ENCODE measurements at regions not wholly inside any gene's neighbourhood (a gene's known extent, or its start where the extent isn't known, plus 50 kb on each side); places are given as distances from the start of the nearest gene placed in this dataset.
"Not testable (repeated sequence)": the region's sequence is repeated elsewhere in the genome, so short reads cannot be mapped to it uniquely, and the experiment has no call there.

GRCh38 chr13:89454681-89455080 lies 1783.5 kb downstream of the SLITRK5 start:
- Histone ChIP-seq H3K27me3 (replicated peaks in 2 of 5; ENCODE audit: control insufficient read depth in 4 of 5, insufficient read depth in 5 of 5, low read length in 4 of 5) (no peaks in the 10 kb centered on the region), H3K36me3 (ENCODE audit: control insufficient read depth in 4 of 4, insufficient read depth in 4 of 4, low read length in 3 of 4) (no peaks in the 10 kb centered on the region), H3K4me3 (ENCODE audit: control insufficient read depth in 1 of 7, extremely low read depth in 1 of 7, insufficient read depth in 4 of 7, low read depth in 2 of 7, low read length in 6 of 7) (no peak overlapping the region), H3K27ac (ENCODE audit: insufficient read depth in 1 of 2, low read depth in 1 of 2, low read length in 2 of 2, poor library complexity in 1 of 2, severe bottlenecking in 2 of 2) (no peak overlapping the region), H3K9me3 (ENCODE audit: control extremely low read depth in 1 of 5, control insufficient read depth in 4 of 5, insufficient read depth in 2 of 5, low read depth in 1 of 5, low read length in 4 of 5) (no peaks in the 10 kb centered on the region), H3K4me1 (ENCODE audit: control extremely low read depth in 1 of 4, control insufficient read depth in 4 of 4, insufficient read depth in 4 of 4, low read length in 3 of 4) (no peaks in the 10 kb centered on the region)
- 100% methylated on average over 1 of the region's 2 CpGs for WGBS (ENCODE audit: insufficient coverage)
- DNase-seq, result no peak
- ChIA-PET CTCF (no interaction called here), POLR2A (no interaction called here)

- no CpG with 5 or more reads among the region's 1 CpG for WGBS (ENCODE audit: insufficient coverage)
- Histone ChIP-seq H3K4me1 (ENCODE audit: control extremely low read depth in 1 of 4, control insufficient read depth in 4 of 4, insufficient read depth in 4 of 4, low read length in 3 of 4) (no peaks in the 10 kb centered on the region), H3K27ac (ENCODE audit: insufficient read depth in 1 of 2, low read depth in 1 of 2, low read length in 2 of 2, poor library complexity in 1 of 2, severe bottlenecking in 2 of 2) (no peak overlapping the region), H3K27me3 (replicated peaks in 2 of 5; ENCODE audit: control insufficient read depth in 4 of 5, insufficient read depth in 5 of 5, low read length in 4 of 5) (no peaks in the 10 kb centered on the region), H3K4me3 (ENCODE audit: control insufficient read depth in 1 of 7, extremely low read depth in 1 of 7, insufficient read depth in 4 of 7, low read depth in 2 of 7, low read length in 6 of 7) (no peak overlapping the region), H3K9me3 (ENCODE audit: control extremely low read depth in 1 of 5, control insufficient read depth in 4 of 5, insufficient read depth in 2 of 5, low read depth in 1 of 5, low read length in 4 of 5) (no peaks in the 10 kb centered on the region), H3K36me3 (ENCODE audit: control insufficient read depth in 4 of 4, insufficient read depth in 4 of 4, low read length in 3 of 4) (no peaks in the 10 kb centered on the region)
- ChIA-PET POLR2A (no interaction called here), CTCF (no interaction called here)
- DNase-seq, result no peak
Measured at GRCh38 chr13:89455225-89455624, 1784.1 kb downstream of the SLITRK5 start.

- no peaks in the 10 kb centered on the region for H3K9me3 ChIP-seq (ENCODE audit: control extremely low read depth in 1 of 5, control insufficient read depth in 4 of 5, insufficient read depth in 2 of 5, low read depth in 1 of 5, low read length in 4 of 5)
- no peak for DNase-seq
- H3K36me3 ChIP-seq (ENCODE audit: control insufficient read depth in 4 of 4, insufficient read depth in 4 of 4, low read length in 3 of 4), result no peaks in the 10 kb centered on the region
- CTCF ChIA-PET, result no interaction called here
- H3K27me3 ChIP-seq (replicated peaks in 2 of 5; ENCODE audit: control insufficient read depth in 4 of 5, insufficient read depth in 5 of 5, low read length in 4 of 5), result no peaks in the 10 kb centered on the region
- no peak overlapping the region for H3K27ac ChIP-seq (ENCODE audit: insufficient read depth in 1 of 2, low read depth in 1 of 2, low read length in 2 of 2, poor library complexity in 1 of 2, severe bottlenecking in 2 of 2)
- POLR2A ChIA-PET, result no interaction called here
- no peak overlapping the region for H3K4me3 ChIP-seq (ENCODE audit: control insufficient read depth in 1 of 7, extremely low read depth in 1 of 7, insufficient read depth in 4 of 7, low read depth in 2 of 7, low read length in 6 of 7)
- H3K4me1 ChIP-seq (ENCODE audit: control extremely low read depth in 1 of 4, control insufficient read depth in 4 of 4, insufficient read depth in 4 of 4, low read length in 3 of 4), result no peaks in the 10 kb centered on the region
- WGBS (ENCODE audit: insufficient coverage), result 83% methylated on average over 1 of the region's 2 CpGs
Measured at GRCh38 chr13:89455741-89456140, 1784.6 kb downstream of the SLITRK5 start.

- Histone ChIP-seq H3K27ac (ENCODE audit: insufficient read depth in 1 of 2, low read depth in 1 of 2, low read length in 2 of 2, poor library complexity in 1 of 2, severe bottlenecking in 2 of 2) (no peak overlapping the region), H3K36me3 (ENCODE audit: control insufficient read depth in 4 of 4, insufficient read depth in 4 of 4, low read length in 3 of 4) (no peaks in the 10 kb centered on the region), H3K4me3 (ENCODE audit: control insufficient read depth in 1 of 7, extremely low read depth in 1 of 7, insufficient read depth in 4 of 7, low read depth in 2 of 7, low read length in 6 of 7) (no peak overlapping the region), H3K9me3 (ENCODE audit: control extremely low read depth in 1 of 5, control insufficient read depth in 4 of 5, insufficient read depth in 2 of 5, low read depth in 1 of 5, low read length in 4 of 5) (no peaks in the 10 kb centered on the region), H3K27me3 (replicated peaks in 2 of 5; ENCODE audit: control insufficient read depth in 4 of 5, insufficient read depth in 5 of 5, low read length in 4 of 5) (no peaks in the 10 kb centered on the region), H3K4me1 (ENCODE audit: control extremely low read depth in 1 of 4, control insufficient read depth in 4 of 4, insufficient read depth in 4 of 4, low read length in 3 of 4) (no peaks in the 10 kb centered on the region)
- DNase-seq, result no peak
- ChIA-PET CTCF (interaction anchor here (1.2 kb wide), 1 partner anchor 12 kb away, joined by 3 read pairs; no protein-coding TSS in a partner anchor), POLR2A (no interaction called here)
- 89% methylated on average over 4 of the region's 4 CpGs for WGBS (ENCODE audit: insufficient coverage)
Measured at GRCh38 chr13:89457977-89458376, 1786.8 kb downstream of the SLITRK5 start.

- Histone ChIP-seq H3K9me3 (ENCODE audit: control extremely low read depth in 1 of 5, control insufficient read depth in 4 of 5, insufficient read depth in 2 of 5, low read depth in 1 of 5, low read length in 4 of 5) (no peaks in the 10 kb centered on the region), H3K36me3 (ENCODE audit: control insufficient read depth in 4 of 4, insufficient read depth in 4 of 4, low read length in 3 of 4) (no peaks in the 10 kb centered on the region), H3K4me1 (ENCODE audit: control extremely low read depth in 1 of 4, control insufficient read depth in 4 of 4, insufficient read depth in 4 of 4, low read length in 3 of 4) (no peaks in the 10 kb centered on the region), H3K27ac (ENCODE audit: insufficient read depth in 1 of 2, low read depth in 1 of 2, low read length in 2 of 2, poor library complexity in 1 of 2, severe bottlenecking in 2 of 2) (no peak overlapping the region), H3K27me3 (replicated peaks in 2 of 5; ENCODE audit: control insufficient read depth in 4 of 5, insufficient read depth in 5 of 5, low read length in 4 of 5) (no peaks in the 10 kb centered on the region), H3K4me3 (ENCODE audit: control insufficient read depth in 1 of 7, extremely low read depth in 1 of 7, insufficient read depth in 4 of 7, low read depth in 2 of 7, low read length in 6 of 7) (no peak overlapping the region)
- WGBS (ENCODE audit: insufficient coverage), result 100% methylated on average over 1 of the region's 1 CpG
- no peak for DNase-seq
- ChIA-PET CTCF (interaction anchor here (1.2 kb wide), 1 partner anchor 12 kb away, joined by 3 read pairs; no protein-coding TSS in a partner anchor), POLR2A (no interaction called here)
Measured at GRCh38 chr13:89458456-89458855, 1787.3 kb downstream of the SLITRK5 start.

- POLR2A ChIA-PET; H3K27me3 ChIP-seq (replicated peaks in 2 of 5; ENCODE audit: control insufficient read depth in 4 of 5, insufficient read depth in 5 of 5, low read length in 4 of 5); H3K4me1 ChIP-seq (ENCODE audit: control extremely low read depth in 1 of 4, control insufficient read depth in 4 of 4, insufficient read depth in 4 of 4, low read length in 3 of 4); H3K36me3 ChIP-seq (ENCODE audit: control insufficient read depth in 4 of 4, insufficient read depth in 4 of 4, low read length in 3 of 4); H3K27ac ChIP-seq (ENCODE audit: insufficient read depth in 1 of 2, low read depth in 1 of 2, low read length in 2 of 2, poor library complexity in 1 of 2, severe bottlenecking in 2 of 2); CTCF ChIA-PET; H3K4me3 ChIP-seq (ENCODE audit: control insufficient read depth in 1 of 7, extremely low read depth in 1 of 7, insufficient read depth in 4 of 7, low read depth in 2 of 7, low read length in 6 of 7); H3K9me3 ChIP-seq (ENCODE audit: control extremely low read depth in 1 of 5, control insufficient read depth in 4 of 5, insufficient read depth in 2 of 5, low read depth in 1 of 5, low read length in 4 of 5); DNase-seq: not testable (repeated sequence)
Measured at GRCh38 chr13:89460895-89461294, 1789.7 kb downstream of the SLITRK5 start.

GRCh38 chr13:89465366-89465765 lies 1794.2 kb downstream of the SLITRK5 start:
- WGBS (ENCODE audit: insufficient coverage), result 100% methylated on average over 1 of the region's 2 CpGs
- Histone ChIP-seq H3K27me3 (replicated peaks in 2 of 5; ENCODE audit: control insufficient read depth in 4 of 5, insufficient read depth in 5 of 5, low read length in 4 of 5) (no peaks in the 10 kb centered on the region), H3K4me1 (ENCODE audit: control extremely low read depth in 1 of 4, control insufficient read depth in 4 of 4, insufficient read depth in 4 of 4, low read length in 3 of 4) (no peaks in the 10 kb centered on the region), H3K27ac (ENCODE audit: insufficient read depth in 1 of 2, low read depth in 1 of 2, low read length in 2 of 2, poor library complexity in 1 of 2, severe bottlenecking in 2 of 2) (no peak overlapping the region), H3K4me3 (ENCODE audit: control insufficient read depth in 1 of 7, extremely low read depth in 1 of 7, insufficient read depth in 4 of 7, low read depth in 2 of 7, low read length in 6 of 7) (no peak overlapping the region), H3K9me3 (ENCODE audit: control extremely low read depth in 1 of 5, control insufficient read depth in 4 of 5, insufficient read depth in 2 of 5, low read depth in 1 of 5, low read length in 4 of 5) (no peaks in the 10 kb centered on the region), H3K36me3 (ENCODE audit: control insufficient read depth in 4 of 4, insufficient read depth in 4 of 4, low read length in 3 of 4) (no peaks in the 10 kb centered on the region)
- POLR2A ChIA-PET, result no interaction called here
- no peak for DNase-seq
- CTCF ChIA-PET, result no interaction called here
